ENCODE measurements at regions not wholly inside any gene's neighbourhood (a gene's known extent, or its start where the extent isn't known, plus 50 kb on each side); places are given as distances from the start of the nearest gene placed in this dataset.
"Not testable (repeated sequence)": the region's sequence is repeated elsewhere in the genome, so short reads cannot be mapped to it uniquely, and the experiment has no call there.

DNA sequence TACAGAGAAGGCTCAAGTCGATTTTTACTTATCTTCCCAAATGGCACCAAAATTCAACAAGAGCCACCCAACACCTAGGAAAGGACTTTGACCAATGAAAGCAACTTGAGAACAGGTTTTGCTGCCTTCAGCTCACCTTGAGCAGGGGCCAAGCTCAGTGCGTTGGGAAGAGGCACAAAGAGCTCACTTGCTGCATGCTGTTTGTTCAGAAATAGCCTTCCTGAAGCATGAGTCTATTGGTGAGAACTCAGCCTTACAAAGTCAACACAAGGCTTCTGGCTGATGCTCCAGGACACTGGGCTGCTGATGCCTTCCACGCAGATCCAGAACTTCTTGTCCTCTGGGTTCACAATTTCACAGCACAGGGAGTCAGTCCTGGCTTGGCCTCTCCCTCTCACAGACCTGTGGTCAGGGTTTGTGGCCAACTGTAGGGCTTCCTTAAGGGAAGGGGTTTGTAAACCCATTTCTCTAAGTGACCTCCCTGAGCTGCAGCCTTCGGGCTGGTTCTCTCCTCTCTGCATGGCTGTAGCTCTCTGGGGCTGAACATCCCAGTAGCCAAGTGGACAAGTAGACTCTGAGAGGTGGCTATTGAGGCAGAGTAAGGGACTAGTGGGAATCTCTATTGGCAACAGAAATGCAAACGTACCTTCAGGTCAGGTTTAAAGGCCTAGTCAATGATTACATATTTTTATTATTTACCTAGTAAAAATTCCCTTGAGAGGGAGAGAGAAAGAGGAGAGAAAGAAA, 124.7 kb upstream of the GATA6 start:
- no peak for FAIRE-seq

DNA sequence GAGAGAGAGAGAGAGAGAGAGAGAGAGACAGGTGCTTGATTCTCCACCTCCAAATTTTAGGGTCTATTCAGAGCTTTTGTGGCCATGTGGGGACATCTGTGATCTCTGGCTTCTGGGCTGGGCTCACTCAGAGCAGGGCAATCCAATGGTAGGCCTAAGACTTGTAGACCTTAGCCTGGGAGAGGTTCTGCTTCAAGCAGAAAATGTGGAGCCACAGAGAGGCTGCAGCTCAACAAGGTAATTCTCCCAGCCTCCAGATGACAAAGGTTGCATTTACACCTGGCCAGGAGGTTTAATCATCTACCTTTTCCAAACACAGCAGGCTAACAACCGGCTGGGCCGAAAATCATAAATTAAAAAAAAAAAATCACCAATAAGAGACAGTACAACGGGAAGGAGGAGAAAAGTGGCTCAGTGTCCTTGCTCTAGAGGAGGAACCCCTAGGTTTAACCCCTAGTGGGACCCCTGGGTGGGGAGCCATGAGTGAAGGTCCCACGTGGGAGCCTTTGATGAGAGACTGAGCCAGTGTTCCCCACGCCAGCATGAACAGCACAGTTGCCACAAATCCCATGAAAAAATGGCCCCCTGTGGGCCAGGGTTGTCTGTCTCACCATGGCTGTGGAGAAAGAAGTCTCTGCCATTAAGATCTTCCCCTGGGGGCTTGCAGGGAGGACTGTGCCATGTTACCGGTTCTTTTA, 124.0 kb upstream of the GATA6 start:
- FAIRE-seq: no peak

GRCh38 chr18:22046473-22046872, 122.9 kb upstream of the GATA6 start:
- FAIRE-seq: no peak

DNA sequence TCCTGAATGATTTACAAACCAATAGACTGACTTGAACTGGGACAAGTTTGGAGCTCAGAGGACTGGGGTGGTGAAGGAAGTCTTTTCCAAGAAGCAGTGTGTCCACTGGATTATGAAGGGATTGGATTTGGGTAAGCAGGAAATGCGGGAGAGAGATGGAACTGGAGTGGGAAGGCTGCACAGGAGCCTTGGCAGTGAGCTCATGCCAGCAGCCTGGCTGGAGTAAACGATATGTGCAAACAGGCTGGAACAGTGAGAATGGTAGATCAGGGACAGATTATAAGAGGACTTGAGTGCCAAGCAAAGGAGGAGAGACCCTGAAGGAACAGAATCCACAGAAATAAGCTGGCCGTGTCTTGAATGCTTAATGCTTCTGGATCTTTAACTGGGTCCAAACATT, 121.9 kb upstream of the GATA6 start:
- no peak for FAIRE-seq

DNA sequence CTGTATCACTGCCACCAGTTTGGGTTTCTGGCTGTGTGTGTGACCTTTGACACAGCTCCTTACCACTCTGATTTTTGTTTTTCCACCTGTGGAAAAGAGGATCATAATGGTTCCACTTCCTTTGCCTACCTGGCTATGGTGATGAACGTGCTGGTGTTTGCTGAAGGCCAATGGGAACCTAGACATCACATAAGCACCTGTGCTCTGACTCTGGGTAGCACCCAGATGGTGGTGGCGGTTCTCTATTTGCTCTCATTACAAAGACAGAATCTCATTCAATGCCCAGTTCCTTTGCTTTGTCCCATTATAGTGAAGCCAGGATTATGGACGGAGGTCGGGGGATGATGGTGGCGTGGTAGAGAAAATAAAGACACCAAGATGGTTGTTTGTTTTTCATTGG, 121.2 kb upstream of the GATA6 start:
- FAIRE-seq: no peak

GRCh38 chr18:22048932-22049615, 120.3 kb upstream of the GATA6 start:
- FAIRE-seq: no peak

GRCh38 chr18:22052405-22053105, 116.8 kb upstream of the GATA6 start:
- no peak for FAIRE-seq

- no peak for FAIRE-seq
These were observed 113.7 kb upstream of the GATA6 start for GRCh38 chr18:22055466-22056238.

GRCh38 chr18:22056950-22057349, 112.4 kb upstream of the GATA6 start:
- peak; percentile 51 for FAIRE-seq

DNA sequence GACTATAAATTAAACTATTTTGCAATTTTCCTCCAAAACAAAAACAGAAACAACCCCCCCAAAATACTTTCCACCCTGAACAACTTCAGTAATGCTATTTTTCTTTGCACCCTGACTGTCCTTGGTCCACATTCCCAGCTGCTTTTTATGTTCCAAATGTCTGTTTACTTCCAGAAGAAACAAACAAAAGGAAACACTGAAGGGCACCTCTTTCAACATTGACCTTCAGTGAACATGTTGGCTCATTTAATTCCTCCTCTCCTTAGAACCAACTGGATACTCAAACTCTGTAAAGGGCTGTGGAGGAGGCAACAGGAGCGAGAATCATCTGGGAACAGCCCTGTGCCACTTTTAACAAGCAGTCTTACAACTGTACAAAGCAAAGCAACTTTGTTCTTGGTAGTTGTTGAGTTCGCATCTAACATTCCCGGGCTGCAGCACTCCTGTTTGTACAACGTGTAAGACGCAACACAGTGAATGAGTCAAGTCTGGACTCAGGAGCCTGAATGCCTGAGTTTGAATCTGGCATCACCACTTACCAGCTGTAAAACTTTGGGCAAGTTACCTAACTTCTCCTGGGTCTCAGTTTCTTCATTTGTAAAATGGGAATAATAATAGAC, 111.4 kb upstream of the GATA6 start:
- FAIRE-seq: no peak

- FAIRE-seq: no peak
These were observed 109.0 kb upstream of the GATA6 start for GRCh38 chr18:22060361-22060760.

DNA sequence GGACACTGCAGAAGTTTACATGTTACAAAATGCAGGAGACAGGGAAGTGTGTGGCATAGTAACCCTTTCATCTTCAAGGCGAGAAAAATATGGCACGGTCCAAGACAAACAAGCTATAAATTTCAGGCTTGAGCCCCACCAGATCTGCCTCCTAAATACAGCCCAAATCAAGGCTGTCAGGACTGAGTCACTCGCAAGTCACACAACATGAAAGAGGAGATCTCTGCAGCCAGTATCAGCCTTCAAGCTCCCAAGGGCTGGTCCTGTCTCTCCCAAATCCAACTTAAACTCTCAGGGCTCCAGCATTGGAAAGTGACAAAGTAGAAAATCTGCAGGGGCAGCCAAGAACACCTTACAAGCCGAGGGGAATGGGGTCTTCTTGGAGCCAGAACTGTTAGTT, 106.3 kb upstream of the GATA6 start:
- no peak for FAIRE-seq

DNA sequence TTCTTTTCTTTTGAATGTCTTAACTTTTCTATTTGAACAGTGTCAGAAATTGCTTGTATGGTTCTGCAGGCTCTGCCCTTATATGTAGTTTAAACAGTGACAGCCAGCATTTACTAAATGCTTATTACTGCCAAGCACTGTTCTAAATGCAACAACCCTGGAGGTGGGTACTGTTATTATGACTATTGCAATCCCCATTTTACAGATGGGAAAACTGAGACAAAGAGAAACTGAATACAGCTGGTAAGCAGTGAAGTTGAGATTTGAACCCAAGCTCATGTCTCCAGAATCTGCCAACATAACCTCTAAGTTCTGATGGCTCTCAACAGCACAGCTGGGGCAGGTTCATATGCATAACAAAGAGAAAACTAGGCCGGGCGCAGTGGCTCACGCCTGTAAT, 105.7 kb upstream of the GATA6 start:
- FAIRE-seq: no peak

DNA sequence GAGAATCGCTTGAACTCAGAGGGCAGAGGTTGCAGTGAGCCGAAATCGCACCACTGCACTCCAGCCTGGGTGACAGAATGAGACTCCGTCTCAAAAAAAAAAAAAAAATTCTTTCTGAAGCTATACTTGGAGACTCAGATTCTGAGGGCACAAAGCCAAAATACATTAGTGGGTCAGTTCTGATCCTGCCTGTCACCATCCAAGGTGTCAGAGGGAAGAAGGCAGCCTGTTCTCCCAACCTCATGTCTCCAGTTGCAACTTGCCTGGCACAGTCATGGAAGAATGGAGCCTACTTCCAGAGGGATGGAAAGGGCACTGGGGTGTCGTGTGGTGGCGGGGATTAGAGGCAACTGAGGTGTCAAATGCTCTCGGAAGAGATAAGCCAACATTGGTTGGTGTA, 104.8 kb upstream of the GATA6 start:
- no peak for FAIRE-seq

- FAIRE-seq: no peak
These were observed 104.1 kb upstream of the GATA6 start for GRCh38 chr18:22065311-22065710.

DNA sequence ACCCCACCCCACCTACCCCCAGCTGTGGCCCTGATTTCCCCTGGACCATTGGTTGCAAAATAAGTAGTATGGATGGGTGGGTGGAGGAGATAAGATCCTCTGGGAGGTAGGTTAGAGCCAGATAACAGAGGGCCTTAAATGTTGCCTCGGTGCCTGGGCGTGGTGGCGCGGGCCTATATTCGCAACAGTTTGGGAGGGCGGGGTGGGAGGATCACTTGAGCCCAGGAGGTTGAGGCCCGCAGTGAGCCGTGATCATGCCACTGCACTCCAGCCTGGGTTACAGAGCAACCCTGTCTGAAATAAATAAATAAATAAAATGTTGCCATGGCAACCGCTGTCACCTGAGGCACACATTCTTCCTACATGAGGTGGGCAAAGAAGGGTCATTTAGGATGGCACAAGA, 103.3 kb upstream of the GATA6 start:
- no peak for FAIRE-seq

- FAIRE-seq: no peak
These were observed 102.3 kb upstream of the GATA6 start for GRCh38 chr18:22067109-22067508.

- no peak for FAIRE-seq
These were observed 101.7 kb upstream of the GATA6 start for GRCh38 chr18:22067682-22068081.

DNA sequence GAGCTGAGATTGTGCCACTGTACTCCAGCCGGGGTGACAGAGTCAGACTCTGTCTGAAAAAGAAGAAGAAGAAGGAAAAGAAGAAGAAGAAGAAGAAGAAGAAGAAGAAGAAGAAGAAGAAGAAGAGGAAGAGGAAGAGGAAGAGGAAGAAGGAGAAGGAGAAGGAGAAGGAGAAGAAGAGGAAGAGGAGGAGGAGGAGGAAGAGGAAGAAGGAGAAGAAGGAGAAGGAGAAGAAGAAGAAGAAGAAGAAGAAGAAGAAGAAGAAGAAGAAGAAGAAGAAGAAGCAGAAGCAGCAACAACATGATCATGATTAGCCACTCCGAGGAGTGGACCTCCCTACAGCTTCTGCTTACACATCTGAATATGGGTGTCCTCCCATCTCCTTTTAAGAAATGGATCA, 100.6 kb upstream of the GATA6 start:
- not testable (repeated sequence) for FAIRE-seq

DNA sequence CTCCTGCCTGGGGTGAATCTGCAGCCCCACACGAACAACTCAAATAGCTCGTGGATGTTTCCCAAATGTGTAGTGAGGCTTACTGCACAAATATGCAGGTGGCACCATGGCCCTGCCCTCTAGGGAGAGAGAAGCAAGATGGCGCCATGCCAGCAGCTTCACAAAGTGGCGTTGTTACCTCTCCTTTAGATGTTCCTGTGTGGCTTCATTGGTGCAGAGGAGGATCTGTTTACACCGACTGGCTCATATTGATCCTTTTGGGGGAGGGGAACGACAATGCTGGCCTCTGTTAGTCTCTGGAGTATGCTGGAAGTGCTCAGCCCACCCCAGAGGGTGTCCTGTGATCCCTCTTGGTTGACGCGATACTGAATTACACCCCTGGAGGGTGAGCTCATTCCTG, 99.5 kb upstream of the GATA6 start:
- no peak for FAIRE-seq

DNA sequence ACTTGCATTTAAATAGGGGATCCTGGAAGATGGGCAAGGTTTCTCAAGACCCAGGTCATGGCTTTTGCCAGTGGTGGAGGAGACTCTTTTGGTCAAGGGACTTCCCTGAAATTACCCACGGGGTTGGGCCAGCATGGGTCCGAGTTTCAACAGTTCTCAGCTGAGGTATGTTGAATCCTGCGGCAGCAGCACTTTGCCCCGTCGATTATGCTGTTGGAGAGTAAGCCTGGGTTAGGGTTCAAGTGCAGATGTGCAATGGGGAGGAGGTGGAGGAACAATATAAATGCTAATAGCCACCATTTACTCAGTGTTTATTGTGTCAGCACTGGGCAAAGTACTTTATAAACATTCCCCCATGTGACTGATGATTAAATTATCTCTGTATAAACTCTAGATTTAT, 96.0 kb upstream of the GATA6 start:
- no peak for FAIRE-seq

Measured in colon (tissue), 2 donors.